GM12878 (cell line): ENCODE measurements at regions not wholly inside any gene's neighbourhood (a gene's known extent, or its start where the extent isn't known, plus 50 kb on each side); places are given as distances from the start of the nearest gene placed in this dataset.

Experiments
- CEBPZ ChIP-seq: fragments of 150-350 bp; IDR thresholded peaks from 2 replicates; pipeline ENCODE4 v1.6.1; 2016; ENCODE audit warnings: low read depth, low read length
- CREM ChIP-seq: IDR thresholded peaks from 2 replicates; pipeline ENCODE4 v1.6.1; 2014; ENCODE audit warnings: antibody characterized with exemption, low read depth
- E2F8 ChIP-seq: fragments of 450-650 bp; IDR thresholded peaks from 2 replicates; pipeline ENCODE4 v1.6.1; 2018; ENCODE audit warnings: mild to moderate bottlenecking, low read depth, moderate library complexity; ENCODE audit not compliant: partially characterized antibody
- ELK1 ChIP-seq: IDR thresholded peaks from 2 replicates; pipeline ENCODE4 v1.6.1; 2012; ENCODE audit warnings: low read depth, low read length, improper control_type of control experiment
- ESRRA ChIP-seq: IDR thresholded peaks from 2 replicates; pipeline ENCODE4 v1.6.1; 2012; ENCODE audit warnings: mild to moderate bottlenecking, low read length, improper control_type of control experiment
- FOXM1 ChIP-seq: IDR thresholded peaks from 2 replicates; pipeline ENCODE4 v1.6.1; 2012; ENCODE audit warnings: low read depth, mild to moderate bottlenecking, inconsistent platforms, low read length, moderate library complexity
- GATAD2B ChIP-seq: fragments of 450-650 bp; conservative IDR thresholded peaks from 2 replicates; pipeline ENCODE4 v1.6.1; 2017; ENCODE audit warnings: low read depth, mild to moderate bottlenecking, moderate library complexity
- HDGF ChIP-seq: fragments of 450-650 bp; IDR thresholded peaks from 2 replicates; pipeline ENCODE4 v1.6.1; 2016; ENCODE audit warnings: antibody characterized with exemption
- IRF4 ChIP-seq: IDR thresholded peaks from 2 replicates; pipeline ENCODE4 v1.6.1; 2011; ENCODE audit warnings: low read depth, low read length
- MXI1 ChIP-seq: fragments of 150-350 bp; IDR thresholded peaks from 2 replicates; pipeline ENCODE4 v1.6.1; 2011; ENCODE audit warnings: low read depth, mild to moderate bottlenecking, inconsistent platforms, low read length, improper control_type of control experiment
- MYB ChIP-seq: fragments of 150-350 bp; IDR thresholded peaks from 2 replicates; pipeline ENCODE4 v1.6.1; 2014; ENCODE audit warnings: mild to moderate bottlenecking, low read depth, low read length, borderline replicate concordance
- NBN ChIP-seq: fragments of 450-650 bp; IDR thresholded peaks from 2 replicates; pipeline ENCODE4 v1.6.1; 2016
- NFYA ChIP-seq: IDR thresholded peaks from 2 replicates; pipeline ENCODE4 v1.6.1; 2011; ENCODE audit warnings: low read depth, mild to moderate bottlenecking, low read length, improper control_type of control experiment, borderline replicate concordance
- PAX5 ChIP-seq: IDR thresholded peaks from 2 replicates; pipeline ENCODE4 v1.6.1; 2011; ENCODE audit warnings: low read depth, low read length, borderline replicate concordance
- PKNOX1 ChIP-seq: fragments of 450-650 bp; IDR thresholded peaks from 2 replicates; pipeline ENCODE4 v1.6.1; 2016; ENCODE audit warnings: mild to moderate bottlenecking
- POLR2AphosphoS5 ChIP-seq: IDR thresholded peaks from 2 replicates; pipeline ENCODE4 v1.6.1; 2011; ENCODE audit warnings: mild to moderate bottlenecking, low read length, inconsistent platforms
- SP1 ChIP-seq: IDR thresholded peaks from one replicate; pipeline ENCODE4 v1.6.1; 2011; ENCODE audit warnings: low read depth, low read length
- SREBF1 ChIP-seq: IDR thresholded peaks from 2 replicates; pipeline ENCODE4 v1.6.1; 2012; ENCODE audit warnings: mild to moderate bottlenecking, low read length
- SREBF2 ChIP-seq: IDR thresholded peaks from 2 replicates; pipeline ENCODE4 v1.6.1; 2012; ENCODE audit warnings: mild to moderate bottlenecking, low read length
- TAF1 ChIP-seq: IDR thresholded peaks from 2 replicates; pipeline ENCODE4 v1.6.1; 2011; ENCODE audit warnings: mild to moderate bottlenecking, low read depth, low read length, borderline replicate concordance
- YY1 ChIP-seq: IDR thresholded peaks from 2 replicates; pipeline ENCODE4 v1.6.1; 2011; ENCODE audit warnings: low read depth, mild to moderate bottlenecking, low read length
- ZNF24 ChIP-seq: fragments of 450-650 bp; IDR thresholded peaks from 2 replicates; pipeline ENCODE4 v1.6.1; 2017; ENCODE audit warnings: antibody characterized with exemption, mild to moderate bottlenecking
- ZNF384 ChIP-seq: IDR thresholded peaks from 2 replicates; pipeline ENCODE4 v1.6.1; 2012; ENCODE audit warnings: low read depth, mild to moderate bottlenecking, low read length, improper control_type of control experiment, borderline replicate concordance
- ZZZ3 ChIP-seq: IDR thresholded peaks from 2 replicates; pipeline ENCODE4 v1.6.1; 2011; ENCODE audit warnings: low read depth; ENCODE audit not compliant: control insufficient read depth, insufficient read length

GRCh38 chr17:72419866-72420774 lies 299.3 kb downstream of the SOX9 start (continued):
- 0 out of 2 replicates have a peak, but pooled peaks have one; percentile 45 for TF ChIP-seq IRF4
- TF ChIP-seq ESRRA, result no peak
- TF ChIP-seq GATAD2B, result peak; percentile 96
- peak; percentile 83 for TF ChIP-seq SP1
- TF ChIP-seq MXI1, result 0 out of 2 replicates have a peak, but pooled peaks have one; percentile 21
- peak; percentile 74 for TF ChIP-seq PKNOX1
- peak; percentile 96 for TF ChIP-seq PAX5
- TF ChIP-seq NBN, result peak; percentile 96
- TF ChIP-seq HDGF, result no peak; the same call in 1 of the 2 replicates
- TF ChIP-seq E2F8, result no peak
- no peak for TF ChIP-seq MYB
- TF ChIP-seq CEBPZ, result no peak
- no peak for TF ChIP-seq SREBF1
- peak; percentile 66; the same call in 1 of the 2 replicates for TF ChIP-seq FOXM1
- TF ChIP-seq CREM, result peak; percentile 74
- TF ChIP-seq ELK1, result no peak
- no peak for TF ChIP-seq NFYA
- TF ChIP-seq ZNF24, result peak; percentile 62; the same call in 1 of the 2 replicates
- TF ChIP-seq ZNF384, result peak; percentile 29; the same call in 1 of the 2 replicates
- peak; percentile 54 for TF ChIP-seq YY1
- no peak for TF ChIP-seq SREBF2
- no peak for TF ChIP-seq ZZZ3
- peak; percentile 36; the same call in 1 of the 2 replicates for TF ChIP-seq TAF1
- TF ChIP-seq POLR2AphosphoS5, result peak; percentile 50
